ENCODE measurements at regions not wholly inside any gene's neighbourhood (a gene's known extent, or its start where the extent isn't known, plus 50 kb on each side); places are given as distances from the start of the nearest gene placed in this dataset.

DNA sequence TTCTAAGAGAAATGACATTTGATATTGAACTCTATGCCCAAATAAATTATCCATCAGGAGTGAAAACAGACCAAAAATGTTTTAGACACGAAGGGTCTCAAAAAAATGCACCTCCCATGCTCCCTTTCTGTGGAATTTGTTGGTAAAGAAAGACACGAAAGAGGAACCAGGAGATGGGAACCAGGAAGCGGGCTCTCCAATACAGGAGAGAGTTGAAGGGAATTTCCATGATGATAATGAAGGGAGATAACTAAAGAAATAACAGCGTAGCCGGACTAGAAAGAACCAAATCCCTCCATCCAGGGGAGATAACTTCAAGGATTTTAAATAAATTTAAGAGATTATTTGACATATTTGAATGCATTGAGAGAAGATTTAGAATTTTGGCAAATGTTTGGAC lies 183.0 kb downstream of the DUSP6 start:
- TF ChIP-seq, protein P1, sequence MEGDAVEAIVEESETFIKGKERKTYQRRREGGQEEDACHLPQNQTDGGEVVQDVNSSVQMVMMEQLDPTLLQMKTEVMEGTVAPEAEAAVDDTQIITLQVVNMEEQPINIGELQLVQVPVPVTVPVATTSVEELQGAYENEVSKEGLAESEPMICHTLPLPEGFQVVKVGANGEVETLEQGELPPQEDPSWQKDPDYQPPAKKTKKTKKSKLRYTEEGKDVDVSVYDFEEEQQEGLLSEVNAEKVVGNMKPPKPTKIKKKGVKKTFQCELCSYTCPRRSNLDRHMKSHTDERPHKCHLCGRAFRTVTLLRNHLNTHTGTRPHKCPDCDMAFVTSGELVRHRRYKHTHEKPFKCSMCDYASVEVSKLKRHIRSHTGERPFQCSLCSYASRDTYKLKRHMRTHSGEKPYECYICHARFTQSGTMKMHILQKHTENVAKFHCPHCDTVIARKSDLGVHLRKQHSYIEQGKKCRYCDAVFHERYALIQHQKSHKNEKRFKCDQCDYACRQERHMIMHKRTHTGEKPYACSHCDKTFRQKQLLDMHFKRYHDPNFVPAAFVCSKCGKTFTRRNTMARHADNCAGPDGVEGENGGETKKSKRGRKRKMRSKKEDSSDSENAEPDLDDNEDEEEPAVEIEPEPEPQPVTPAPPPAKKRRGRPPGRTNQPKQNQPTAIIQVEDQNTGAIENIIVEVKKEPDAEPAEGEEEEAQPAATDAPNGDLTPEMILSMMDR (IDR thresholded peaks at IDR 0.05), result no peak
- no peak for TF ChIP-seq POLR2A (IDR thresholded peaks at IDR 0.05)
